ENCODE measurements at regions not wholly inside any gene's neighbourhood (a gene's known extent, or its start where the extent isn't known, plus 50 kb on each side); places are given as distances from the start of the nearest gene placed in this dataset.
"Not testable (repeated sequence)": the region's sequence is repeated elsewhere in the genome, so short reads cannot be mapped to it uniquely, and the experiment has no call there.

- Histone ChIP-seq H3K4me2 (ENCODE audit: insufficient read depth, low read length) (no peak overlapping the region), H3K36me3 (ENCODE audit: insufficient read depth, low read length) (no peaks in the 10 kb centered on the region), H3K79me2 (ENCODE audit: insufficient read depth, low read length) (no peaks in the 10 kb centered on the region), H4K20me1 (ENCODE audit: insufficient read depth, low read length) (no peaks in the 10 kb centered on the region), H3K27ac (ENCODE audit: low read depth, low read length) (no peak overlapping the region), H3K4me1 (ENCODE audit: insufficient read depth, low read length) (no peaks in the 10 kb centered on the region), H3K27me3 (ENCODE audit: insufficient read depth, low read length) (no peaks in the 10 kb centered on the region), H3K9me3 (ENCODE audit: low read depth, low read length) (no peaks in the 10 kb centered on the region), H2AFZ (ENCODE audit: low read length) (no peak overlapping the region), H3K4me3 (ENCODE audit: insufficient read depth, low read length) (no peak overlapping the region)
- TF ChIP-seq, protein P1, sequence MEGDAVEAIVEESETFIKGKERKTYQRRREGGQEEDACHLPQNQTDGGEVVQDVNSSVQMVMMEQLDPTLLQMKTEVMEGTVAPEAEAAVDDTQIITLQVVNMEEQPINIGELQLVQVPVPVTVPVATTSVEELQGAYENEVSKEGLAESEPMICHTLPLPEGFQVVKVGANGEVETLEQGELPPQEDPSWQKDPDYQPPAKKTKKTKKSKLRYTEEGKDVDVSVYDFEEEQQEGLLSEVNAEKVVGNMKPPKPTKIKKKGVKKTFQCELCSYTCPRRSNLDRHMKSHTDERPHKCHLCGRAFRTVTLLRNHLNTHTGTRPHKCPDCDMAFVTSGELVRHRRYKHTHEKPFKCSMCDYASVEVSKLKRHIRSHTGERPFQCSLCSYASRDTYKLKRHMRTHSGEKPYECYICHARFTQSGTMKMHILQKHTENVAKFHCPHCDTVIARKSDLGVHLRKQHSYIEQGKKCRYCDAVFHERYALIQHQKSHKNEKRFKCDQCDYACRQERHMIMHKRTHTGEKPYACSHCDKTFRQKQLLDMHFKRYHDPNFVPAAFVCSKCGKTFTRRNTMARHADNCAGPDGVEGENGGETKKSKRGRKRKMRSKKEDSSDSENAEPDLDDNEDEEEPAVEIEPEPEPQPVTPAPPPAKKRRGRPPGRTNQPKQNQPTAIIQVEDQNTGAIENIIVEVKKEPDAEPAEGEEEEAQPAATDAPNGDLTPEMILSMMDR (IDR thresholded peaks at IDR 0.05; ENCODE audit: extremely low read depth, low read depth, low read length): no peak
- DNase-seq (ENCODE audit: insufficient read length, low spot score, missing footprints): no peak
Measured at GRCh38 chr2:183476490-183476889, 352.2 kb downstream of the NUP35 start.

GRCh38 chr2:183477296-183477695 is 353.1 kb downstream of the NUP35 start:
- TF ChIP-seq, protein P1 (IDR thresholded peaks at IDR 0.05; ENCODE audit: extremely low read depth, low read depth, low read length): no peak
- H3K4me1 ChIP-seq (ENCODE audit: insufficient read depth, low read length): no peaks in the 10 kb centered on the region
- no peak overlapping the region for H2AFZ ChIP-seq (ENCODE audit: low read length)
- DNase-seq (ENCODE audit: insufficient read length, low spot score, missing footprints): no peak
- H3K9me3 ChIP-seq (ENCODE audit: low read depth, low read length): no peaks in the 10 kb centered on the region
- H3K36me3 ChIP-seq (ENCODE audit: insufficient read depth, low read length): no peaks in the 10 kb centered on the region
- H3K4me3 ChIP-seq (ENCODE audit: insufficient read depth, low read length): no peak overlapping the region
- H4K20me1 ChIP-seq (ENCODE audit: insufficient read depth, low read length): no peaks in the 10 kb centered on the region
- H3K27ac ChIP-seq (ENCODE audit: low read depth, low read length): no peak overlapping the region
- H3K4me2 ChIP-seq (ENCODE audit: insufficient read depth, low read length): no peak overlapping the region
- no peaks in the 10 kb centered on the region for H3K27me3 ChIP-seq (ENCODE audit: insufficient read depth, low read length)
- H3K79me2 ChIP-seq (ENCODE audit: insufficient read depth, low read length): no peaks in the 10 kb centered on the region

GRCh38 chr2:183478941-183479595 is 354.8 kb downstream of the NUP35 start:
- not testable (repeated sequence) for H3K27me3 ChIP-seq (ENCODE audit: insufficient read depth, low read length); DNase-seq (ENCODE audit: insufficient read length, low spot score, missing footprints); H3K79me2 ChIP-seq (ENCODE audit: insufficient read depth, low read length); H3K27ac ChIP-seq (ENCODE audit: low read depth, low read length); H3K4me3 ChIP-seq (ENCODE audit: insufficient read depth, low read length); H4K20me1 ChIP-seq (ENCODE audit: insufficient read depth, low read length); H2AFZ ChIP-seq (ENCODE audit: low read length); H3K9me3 ChIP-seq (ENCODE audit: low read depth, low read length); H3K4me1 ChIP-seq (ENCODE audit: insufficient read depth, low read length); H3K4me2 ChIP-seq (ENCODE audit: insufficient read depth, low read length); H3K36me3 ChIP-seq (ENCODE audit: insufficient read depth, low read length)

GRCh38 chr2:183487326-183487725 is 363.1 kb downstream of the NUP35 start:
- TF ChIP-seq, protein P1 (IDR thresholded peaks at IDR 0.05; ENCODE audit: extremely low read depth, low read depth, low read length): no peak

More at GRCh38 chr2:183487326-183487725, 363.1 kb downstream of the NUP35 start:
- no peaks in the 10 kb centered on the region for H4K20me1 ChIP-seq (ENCODE audit: insufficient read depth, low read length)
- H2AFZ ChIP-seq (ENCODE audit: low read length): no peak overlapping the region
- no peaks in the 10 kb centered on the region for H3K79me2 ChIP-seq (ENCODE audit: insufficient read depth, low read length)
- H3K4me3 ChIP-seq (ENCODE audit: insufficient read depth, low read length): no peak overlapping the region
- no peaks in the 10 kb centered on the region for H3K9me3 ChIP-seq (ENCODE audit: low read depth, low read length)
- H3K27me3 ChIP-seq (ENCODE audit: insufficient read depth, low read length): no peaks in the 10 kb centered on the region
- no peaks in the 10 kb centered on the region for H3K4me1 ChIP-seq (ENCODE audit: insufficient read depth, low read length)
- no peak overlapping the region for H3K27ac ChIP-seq (ENCODE audit: low read depth, low read length)
- H3K4me2 ChIP-seq (ENCODE audit: insufficient read depth, low read length): no peak overlapping the region
- DNase-seq (ENCODE audit: insufficient read length, low spot score, missing footprints): no peak
- H3K36me3 ChIP-seq (ENCODE audit: insufficient read depth, low read length): no peaks in the 10 kb centered on the region

All from osteoblast (primary cell).